Ovary (tissue), 7 donors: ENCODE measurements at regions not wholly inside any gene's neighbourhood (a gene's known extent, or its start where the extent isn't known, plus 50 kb on each side); places are given as distances from the start of the nearest gene placed in this dataset.

Source experiments
- DNase-seq, 5 donors: peaks; one replicate each; pipeline ENCODE4 v3.0.0-alpha.2; 2019 to 2020
- H3K27ac ChIP-seq, 2 donors: fragments of 200-600 bp; one replicate each; pipeline versions ENCODE4 v1.5.1 to v1.8.0; 2019 to 2022
- H3K27me3 ChIP-seq: fragments of 200-600 bp; one replicate; pipeline ENCODE4 v1.8.0; 2022
- H3K36me3 ChIP-seq: fragments of 200-600 bp; sonication (generic); one replicate; pipeline ENCODE4 v1.5.1; 2019
- H3K4me1 ChIP-seq: one replicate; pipeline ENCODE4 v1.8.1; 2013; ENCODE audit warnings: mild to moderate bottlenecking, moderate library complexity; ENCODE audit not compliant: insufficient read depth
- H3K4me3 ChIP-seq: fragments of 200-600 bp; sonication (generic); one replicate; pipeline ENCODE4 v1.5.1; 2017
- H3K9me3 ChIP-seq, 2 donors: fragments of 200-600 bp in 1 of 2; sonication (generic) in 1 of 2; one replicate each; pipeline versions ENCODE4 v1.5.1 to v1.8.1; 2013 to 2019; ENCODE audit warnings: mild to moderate bottlenecking in 1 of 2, moderate library complexity in 1 of 2
- CTCF ChIP-seq, 3 donors: fragments of 450-650 bp in 2 of 3; fragments of 200-600 bp in 1 of 3; IDR thresholded peaks; one replicate each; pipeline versions ENCODE4 v1.5.1 to v1.8.0; 2016 to 2022; ENCODE audit warnings: antibody characterized with exemption in 3 of 3, mild to moderate bottlenecking in 1 of 3
- EP300 ChIP-seq: sonication (generic); formaldehyde crosslinking; IDR thresholded peaks from one replicate; pipeline ENCODE4 v1.6.1; 2017; ENCODE audit warnings: antibody characterized with exemption
- POLR2A ChIP-seq: fragments of 450-650 bp; IDR thresholded peaks from one replicate; pipeline ENCODE4 v1.6.1; 2017; ENCODE audit warnings: antibody characterized with exemption, mild to moderate bottlenecking, moderate library complexity
- WGBS, 3 donors: extraction: QIAGEN DNeasy Blood & Tissue Kit in 1 of 3; methylation state at CpG; one replicate each; pipeline versions ENCODE4 v1.1.5 to v1.1.7; 2013 to 2017; 5-methylcytosine and 5-hydroxymethylcytosine counted together
- intact Hi-C, 4 donors: fragments of 100-400 bp; cut with DNase I; formaldehyde crosslinking; loops; one replicate each; pipeline versions ENCODE4 v1.11.0 to v1.15.1; 2022 to 2023
- donor health status: DM: no; HTN: no; CAD: no; lungs with moderate emphysema.
- donor health status: DM: no; HTN: no; CAD: no.
- donor health status: Bipolar disorder and iron deficiency.
- donor health status: DM: no; HTN: no; CAD: no.
- donor health status: DM: yes; HTN: yes; CAD: no.

- no peaks in the 10 kb centered on the region for H3K36me3 ChIP-seq
- no peak overlapping the region for H3K4me3 ChIP-seq
- no peak for DNase-seq
- H3K9me3 ChIP-seq: no peaks in the 10 kb centered on the region
- no peaks in the 10 kb centered on the region for H3K4me1 ChIP-seq
- H3K27me3 ChIP-seq: no peaks in the 10 kb centered on the region
- H3K27ac ChIP-seq: no peak overlapping the region
- TF ChIP-seq POLR2A: no peak
- no peak for TF ChIP-seq EP300
- no peak for TF ChIP-seq CTCF (IDR thresholded peaks at IDR 0.05)
- whole genome bisulfite sequencing, 3 donors: 95 to 99% (median 96%) methylated on average over 2 of the region's 2 CpGs
- intact Hi-C loops: no loop called here
These were observed 388.2 kb upstream of the RPS23 start for GRCh38 chr5:82666312-82666711.

- H3K36me3 ChIP-seq: no peaks in the 10 kb centered on the region
- H3K4me1 ChIP-seq: no peaks in the 10 kb centered on the region
- H3K27ac ChIP-seq: no peak overlapping the region
- TF ChIP-seq CTCF (IDR thresholded peaks at IDR 0.05): no peak
- TF ChIP-seq EP300: no peak
- no peak for TF ChIP-seq POLR2A
- no peaks in the 10 kb centered on the region for H3K27me3 ChIP-seq
- DNase-seq: no peak
- no peak overlapping the region for H3K4me3 ChIP-seq
- H3K9me3 ChIP-seq: no peaks in the 10 kb centered on the region
- 83 to 91% (median 84%) methylated on average over 3 of the region's 3 CpGs for WGBS, 3 donors
- intact Hi-C loops: no loop called here
These were observed 386.6 kb upstream of the RPS23 start for GRCh38 chr5:82664732-82665131.

- TF ChIP-seq CTCF (IDR thresholded peaks at IDR 0.05): no peak
- no peak for TF ChIP-seq POLR2A
- no peak for TF ChIP-seq EP300
- H3K4me1 ChIP-seq: no peaks in the 10 kb centered on the region
- WGBS, 3 donors: 69 to 85% (median 81%) methylated on average over 4 of the region's 4 CpGs
These were observed 385.1 kb upstream of the RPS23 start for GRCh38 chr5:82663225-82663624.

GRCh38 chr5:82662340-82662739, 384.2 kb upstream of the RPS23 start:
- DNase-seq: no peak
- H3K4me3 ChIP-seq: no peak overlapping the region
- H3K9me3 ChIP-seq: no peaks in the 10 kb centered on the region
- H3K27ac ChIP-seq: no peak overlapping the region
- H3K36me3 ChIP-seq: no peaks in the 10 kb centered on the region
- no peaks in the 10 kb centered on the region for H3K4me1 ChIP-seq
- intact Hi-C loops: no loop called here
- no peaks in the 10 kb centered on the region for H3K27me3 ChIP-seq
- 11 to 23% (median 18%) methylated on average over 1 of the region's 1 CpG for WGBS, 3 donors
- TF ChIP-seq EP300 (no peak), CTCF (IDR thresholded peaks at IDR 0.05) (no peak), POLR2A (no peak)

More at GRCh38 chr5:82663225-82663624, 385.1 kb upstream of the RPS23 start:
- intact Hi-C loops: no loop called here
- Histone ChIP-seq H3K27me3 (no peaks in the 10 kb centered on the region), H3K36me3 (no peaks in the 10 kb centered on the region), H3K27ac (no peak overlapping the region), H3K4me3 (no peak overlapping the region), H3K9me3 (no peaks in the 10 kb centered on the region)
- DNase-seq: no peak

GRCh38 chr5:82661933-82662332, 383.8 kb upstream of the RPS23 start:
- H3K36me3 ChIP-seq: no peaks in the 10 kb centered on the region
- DNase-seq: no peak
- no peaks in the 10 kb centered on the region for H3K27me3 ChIP-seq
- intact Hi-C loops: no loop called here
- WGBS, 3 donors: 48 to 54% (median 49%) methylated on average over 1 of the region's 1 CpG
- no peaks in the 10 kb centered on the region for H3K4me1 ChIP-seq
- TF ChIP-seq POLR2A (no peak), CTCF (IDR thresholded peaks at IDR 0.05) (no peak), EP300 (no peak)
- H3K27ac ChIP-seq: no peak overlapping the region
- H3K4me3 ChIP-seq: no peak overlapping the region
- H3K9me3 ChIP-seq: no peaks in the 10 kb centered on the region
